ENCODE measurements at regions not wholly inside any gene's neighbourhood (a gene's known extent, or its start where the extent isn't known, plus 50 kb on each side); places are given as distances from the start of the nearest gene placed in this dataset.

GRCh38 chr11:29934115-29934638, 82.7 kb downstream of the KCNA4 start:
- no peak for TF ChIP-seq SNAI2 (CRISPR knock-in tag; IDR thresholded peaks at IDR 0.05)
- TF ChIP-seq ARNTL (CRISPR knock-in tag; IDR thresholded peaks at IDR 0.05; ENCODE audit: borderline replicate concordance, low read depth): no peak
- no peak for TF ChIP-seq PATZ1 (CRISPR knock-in tag; IDR thresholded peaks at IDR 0.05; ENCODE audit: borderline replicate concordance)
- TF ChIP-seq ESRRG (CRISPR knock-in tag; IDR thresholded peaks at IDR 0.05): no peak
- TF ChIP-seq CSDC2 (CRISPR knock-in tag; IDR thresholded peaks at IDR 0.05): no peak
- TF ChIP-seq ZFP30 (CRISPR knock-in tag; IDR thresholded peaks at IDR 0.05): no peak
- no peak for TF ChIP-seq ZC3H10 (CRISPR knock-in tag; IDR thresholded peaks at IDR 0.05)
- TF ChIP-seq CSRNP3 (CRISPR knock-in tag; IDR thresholded peaks at IDR 0.05): no peak
- TF ChIP-seq ZFP3 (CRISPR knock-in tag; IDR thresholded peaks at IDR 0.05): no peak
- no peak for TF ChIP-seq BACH2 (CRISPR knock-in tag; IDR thresholded peaks at IDR 0.05; ENCODE audit: borderline replicate concordance)
- TF ChIP-seq RARB (CRISPR knock-in tag; IDR thresholded peaks at IDR 0.05): no peak
- no peak for TF ChIP-seq ZNF565 (CRISPR knock-in tag; conservative IDR thresholded peaks at IDR 0.05; ENCODE audit: low read depth)
- TF ChIP-seq POU6F1 (CRISPR knock-in tag; IDR thresholded peaks at IDR 0.05; ENCODE audit: borderline replicate concordance, low read depth): no peak
